NCI-H2081 treated with DMSO at 0.1 percent for 48 hours (cell line): ENCODE measurements at regions not wholly inside any gene's neighbourhood (a gene's known extent, or its start where the extent isn't known, plus 50 kb on each side); places are given as distances from the start of the nearest gene placed in this dataset.

Source experiments
- DNase-seq: peaks from one replicate; lab custom pipeline; 2025; lab: John Stamatoyannopoulos, UW

DNA sequence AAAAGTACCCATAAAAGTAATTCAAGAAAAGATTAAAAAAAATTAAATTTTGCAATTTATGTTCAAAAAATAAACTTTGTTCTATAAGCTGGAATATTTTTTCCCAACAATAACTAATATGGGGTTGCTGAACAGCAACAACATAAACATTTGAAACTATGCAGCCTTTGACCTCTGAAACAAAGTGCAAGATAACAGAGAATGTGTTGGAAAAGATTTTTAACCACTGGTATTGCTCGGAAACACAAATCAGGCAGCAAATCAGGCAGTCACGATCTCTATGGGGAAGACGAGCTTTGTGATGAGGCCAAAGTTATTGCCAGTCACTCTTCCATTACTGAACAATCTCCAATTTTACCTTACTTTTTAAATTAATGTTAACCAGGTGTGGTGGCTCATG lies 332.1 kb downstream of the PABPC4L start:
- DNase-seq = no peak

DNA sequence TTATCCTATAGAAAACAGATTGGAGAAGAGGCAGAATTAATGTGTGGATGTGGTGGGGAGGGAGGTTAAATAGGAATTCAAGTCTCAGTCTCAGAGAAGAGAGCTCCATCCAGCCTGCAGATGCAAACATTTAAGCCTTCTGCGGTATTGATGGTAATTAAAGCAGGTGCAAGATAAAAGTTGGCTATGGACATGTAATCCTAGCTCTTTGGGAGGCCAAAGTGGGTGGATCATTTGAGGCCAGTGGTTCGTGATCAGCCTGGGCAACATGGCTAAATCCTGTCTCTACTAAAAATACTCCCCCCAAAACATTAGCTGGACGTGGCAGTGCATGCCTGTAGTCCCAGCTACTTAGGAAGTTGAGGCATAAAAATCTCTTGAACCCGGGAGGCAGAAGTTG lies 332.7 kb downstream of the PABPC4L start:
- DNase-seq = no peak

DNA sequence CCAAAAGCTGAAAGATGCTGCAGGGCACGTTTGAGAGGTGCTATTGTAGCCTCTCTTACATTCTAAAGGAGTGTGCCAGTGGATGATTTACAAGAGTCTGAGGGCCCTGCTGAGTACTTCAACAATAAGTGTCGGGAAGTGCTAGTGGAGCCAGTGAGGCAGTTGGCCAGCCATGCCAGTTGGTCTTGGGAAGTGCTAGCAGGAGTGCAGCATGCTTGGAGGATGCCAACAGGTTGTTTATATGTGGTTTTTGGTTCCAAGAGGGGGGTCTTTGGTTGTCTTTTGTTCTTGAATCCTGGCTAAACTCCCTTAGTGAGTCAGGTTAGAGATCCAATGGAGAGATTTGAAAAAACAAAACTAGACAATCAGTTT lies 335.3 kb downstream of the PABPC4L start:
- DNase-seq = no peak

DNA sequence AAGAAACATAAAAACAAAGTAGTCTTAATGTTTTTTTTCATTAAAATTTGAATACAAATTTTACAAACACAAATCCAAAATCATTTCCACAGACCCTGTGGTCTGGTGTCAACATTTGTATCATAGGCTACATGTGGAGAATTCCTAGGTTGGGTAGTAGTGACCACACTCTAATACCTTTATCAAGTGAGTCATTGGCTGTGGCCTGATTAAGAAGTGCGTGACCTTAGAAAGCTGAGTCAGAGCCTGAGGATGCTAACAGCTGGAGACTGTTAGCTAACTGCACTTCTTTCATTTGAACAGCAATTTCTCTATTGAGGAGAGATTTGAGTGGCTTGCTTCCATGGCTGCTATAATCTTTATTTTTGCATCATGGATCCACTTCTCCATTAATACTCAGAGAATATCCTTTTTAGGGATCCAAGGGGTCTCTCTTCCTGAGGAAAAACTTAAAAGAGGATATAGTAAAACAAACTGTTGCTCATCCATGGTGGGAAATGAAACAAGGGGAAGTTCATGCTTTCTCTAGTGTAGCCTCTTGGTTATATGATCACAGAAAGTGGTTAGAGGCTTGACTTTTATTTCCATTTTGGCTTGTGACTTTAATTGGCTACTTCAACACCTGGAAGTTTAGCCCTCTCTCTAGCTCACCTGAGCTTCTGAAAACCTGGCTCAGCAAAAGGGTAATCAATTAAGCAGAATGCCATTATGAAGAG lies 335.8 kb downstream of the PABPC4L start:
- DNase-seq = no peak

DNA sequence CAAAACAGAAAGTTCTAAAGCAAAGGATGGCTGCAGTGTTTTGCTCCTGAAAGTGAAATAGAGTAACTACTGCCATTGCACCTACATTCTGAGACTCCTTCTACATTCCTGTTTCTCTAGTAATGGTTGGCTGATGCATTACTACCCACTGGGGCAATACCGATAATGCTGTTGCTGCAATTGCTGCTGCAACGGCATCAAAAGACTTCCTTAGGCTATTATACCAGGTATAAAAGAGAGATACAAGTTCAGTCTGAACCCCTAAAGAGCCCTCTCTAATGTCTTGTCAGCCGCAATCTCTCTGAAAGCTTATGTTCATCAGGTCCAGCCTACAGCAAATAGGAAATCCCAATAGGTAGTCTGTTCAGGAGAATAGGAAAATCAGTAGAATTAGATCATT lies 338.4 kb downstream of the PABPC4L start:
- no peak for DNase-seq

DNA sequence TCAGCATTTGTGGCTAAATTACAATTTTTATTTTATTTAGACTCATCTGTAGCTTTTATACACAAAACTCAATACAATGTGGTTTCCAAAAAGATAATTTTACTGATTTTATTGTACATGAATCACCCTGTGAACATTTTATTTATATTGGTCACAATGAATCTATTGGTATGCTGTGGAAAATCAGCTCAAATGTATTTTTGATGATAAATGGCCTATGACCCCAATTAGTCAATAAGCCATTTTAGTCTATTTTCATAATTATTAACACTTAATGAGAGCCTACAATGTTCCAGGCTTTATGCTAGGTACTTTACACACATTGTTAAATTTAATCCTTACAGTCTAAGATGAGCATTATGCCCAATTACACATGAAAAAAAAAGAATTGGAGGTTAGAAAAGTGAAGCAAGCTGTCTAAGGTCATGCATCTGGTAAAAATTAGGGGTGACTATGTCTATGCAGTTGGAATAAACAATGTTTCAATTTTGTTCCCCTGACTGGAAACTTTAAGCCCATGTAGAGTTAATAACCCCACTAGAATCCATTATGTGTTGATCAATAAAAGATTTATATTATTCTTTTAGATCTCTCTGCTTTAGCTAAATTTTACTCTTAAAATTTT lies 344.7 kb downstream of the PABPC4L start:
- DNase-seq = no peak

DNA sequence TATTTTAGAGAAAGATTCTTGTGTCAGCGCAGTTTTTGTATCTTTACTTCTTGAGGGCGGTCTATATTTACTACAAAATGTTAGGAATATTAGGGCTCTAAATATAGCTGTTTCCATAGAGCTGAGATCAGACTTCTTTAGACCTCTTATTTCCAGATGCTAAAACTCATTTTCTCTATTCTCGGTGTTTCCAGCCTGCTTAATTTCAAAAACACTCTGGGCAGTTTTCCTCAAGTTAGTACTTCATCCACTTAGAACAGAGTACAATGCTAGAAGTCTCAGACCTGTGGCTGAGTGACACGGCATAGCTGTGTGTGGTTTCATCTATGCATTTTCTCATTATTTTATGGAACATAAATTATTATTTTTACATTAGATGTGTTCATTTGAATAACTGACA lies 346.6 kb downstream of the PABPC4L start:
- DNase-seq = no peak

DNA sequence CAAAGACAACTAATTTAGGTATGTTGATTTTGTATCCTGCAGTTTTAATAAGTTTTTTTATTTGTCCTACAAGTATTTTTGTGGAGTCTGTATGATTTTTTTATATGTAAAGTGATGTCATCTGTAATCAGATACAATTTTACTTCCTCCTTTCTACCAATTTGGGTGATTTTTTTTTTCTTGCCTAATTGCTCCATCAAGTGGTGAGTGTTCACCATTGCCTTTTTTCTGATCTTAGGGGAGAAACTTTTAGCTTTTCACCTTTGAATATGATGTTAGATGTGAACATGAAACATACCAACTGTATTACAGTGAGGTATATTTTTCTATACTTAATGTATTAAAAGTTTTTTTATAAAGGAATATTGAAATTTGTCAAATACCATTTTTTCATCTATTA lies 362.3 kb downstream of the PABPC4L start:
- DNase-seq = no peak

DNA sequence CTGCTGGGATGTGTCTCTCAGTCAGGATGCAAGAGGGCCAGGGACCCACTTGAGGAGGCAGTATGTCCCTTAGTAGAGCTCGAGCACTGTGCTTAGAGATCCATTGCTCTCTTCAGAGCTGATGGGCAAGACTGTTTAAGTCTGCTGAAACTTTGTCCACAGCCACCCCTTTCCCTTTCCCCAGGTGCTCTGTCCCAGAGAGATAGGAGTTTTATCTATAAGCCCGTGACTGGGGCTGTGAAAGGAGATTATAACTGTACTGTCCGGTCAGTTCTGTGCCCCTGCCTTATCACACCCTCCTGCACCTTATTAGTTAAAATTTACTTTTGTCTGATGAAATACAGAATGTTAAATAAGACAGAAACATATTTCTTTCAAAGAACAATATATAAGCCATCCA lies 378.4 kb downstream of the PABPC4L start:
- no peak for DNase-seq

DNA sequence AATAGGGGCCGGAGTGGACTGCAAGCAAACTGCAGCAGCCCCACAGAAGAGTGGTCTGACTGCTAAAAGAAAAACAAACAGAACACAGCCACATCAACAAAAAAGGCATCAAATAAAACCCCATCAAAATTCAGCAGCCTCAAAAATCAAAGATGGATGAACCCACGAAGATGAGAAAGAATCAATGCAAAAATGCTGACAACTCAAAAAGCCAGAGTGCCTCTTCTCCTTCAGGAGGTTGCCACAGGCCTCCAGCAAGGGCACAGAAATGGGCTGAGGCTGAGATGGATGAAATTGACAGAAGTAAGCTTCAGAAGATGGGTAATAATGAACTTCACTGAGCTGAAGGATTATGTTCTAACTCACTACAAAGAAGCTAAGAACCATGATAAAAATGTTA lies 388.6 kb downstream of the PABPC4L start:
- DNase-seq = no peak

DNA sequence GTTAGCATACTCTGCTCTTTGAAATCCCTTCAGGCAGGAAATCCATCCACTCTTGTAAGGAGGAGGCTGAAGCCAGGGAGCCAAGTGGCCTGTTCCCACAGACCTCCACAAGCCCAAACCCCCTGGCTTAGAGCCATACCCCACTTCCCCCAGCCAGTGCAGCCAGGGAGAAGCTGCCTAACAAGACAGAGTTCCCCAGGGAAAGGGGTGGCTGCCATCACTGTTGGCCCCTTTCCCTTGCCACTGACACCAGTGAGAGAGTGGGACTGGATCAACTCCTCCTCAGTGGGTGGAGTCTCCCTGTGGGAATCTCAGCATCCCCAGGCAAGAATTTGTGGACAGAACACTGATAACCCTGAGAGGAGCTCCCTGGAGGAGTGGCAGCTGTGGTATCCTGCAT lies 389.4 kb downstream of the PABPC4L start:
- DNase-seq = no peak

DNA sequence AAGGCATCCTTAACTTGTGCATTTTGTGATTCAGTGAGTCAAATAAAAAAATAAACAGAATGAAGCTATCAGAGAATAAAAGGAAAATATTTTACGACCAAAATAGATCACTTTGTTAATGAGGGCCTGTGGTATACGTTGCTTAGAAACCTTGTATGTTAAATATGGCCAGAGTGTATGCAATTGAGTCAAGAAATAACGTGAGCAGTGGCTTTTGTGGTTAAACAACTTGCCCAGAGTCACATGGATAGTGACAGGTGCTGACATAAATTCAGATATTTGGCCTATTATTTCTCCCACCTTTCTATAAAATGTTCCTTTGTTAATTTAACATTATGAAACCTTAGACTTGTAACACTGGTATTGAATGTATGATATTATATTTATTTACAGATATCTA lies 393.4 kb downstream of the PABPC4L start:
- DNase-seq = no peak

DNA sequence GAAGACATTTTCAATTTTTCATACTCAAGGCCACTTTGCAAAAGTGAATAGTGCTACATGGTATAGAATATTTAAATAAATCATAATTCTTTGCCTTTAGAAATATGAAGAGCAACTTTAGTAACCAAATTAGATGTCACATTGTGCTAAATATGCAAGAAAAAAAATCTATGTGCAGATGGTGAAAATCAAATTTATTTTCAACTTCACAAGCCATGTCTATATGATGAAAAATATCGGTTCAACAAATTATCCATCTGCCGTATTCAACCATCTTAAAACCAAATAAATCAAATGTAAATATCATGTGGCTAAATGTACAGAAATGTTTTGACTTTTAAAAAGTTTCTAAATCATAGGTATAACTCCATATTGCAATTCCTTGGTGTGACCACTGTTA lies 398.2 kb downstream of the PABPC4L start:
- DNase-seq = no peak

DNA sequence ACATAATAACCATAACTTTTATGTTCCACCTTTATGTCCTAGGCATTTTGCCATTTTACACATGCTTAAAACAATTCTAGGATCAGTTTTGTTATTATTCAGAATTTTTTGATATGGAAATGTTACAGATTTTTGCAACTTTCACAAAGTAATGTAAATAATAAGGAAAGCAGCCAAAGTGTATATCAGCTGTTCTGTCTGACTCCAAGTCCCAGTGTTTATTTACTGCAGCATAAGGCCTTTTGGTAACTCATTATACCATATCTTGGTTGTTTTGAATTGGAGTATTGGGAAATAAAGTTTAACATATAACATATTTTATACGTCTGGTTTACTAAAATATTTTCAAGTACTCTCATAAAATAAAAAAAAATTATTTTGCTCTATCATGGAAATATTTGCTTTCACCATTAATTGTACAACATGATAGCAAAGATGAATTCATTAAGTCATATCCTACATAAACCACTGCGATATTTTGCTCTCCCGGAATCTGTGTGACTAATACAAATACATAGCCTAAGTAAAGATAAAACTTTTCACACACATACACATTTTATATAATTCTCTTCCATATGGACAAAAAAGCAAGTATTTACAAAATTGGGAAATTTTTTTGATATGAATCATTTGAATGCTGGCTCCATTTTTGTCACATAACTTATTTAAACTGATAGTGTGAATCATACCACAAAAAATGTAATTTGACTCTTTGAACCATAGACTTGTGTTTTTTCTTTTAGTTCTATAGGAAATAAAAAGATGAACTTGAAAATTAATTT lies 399.0 kb downstream of the PABPC4L start:
- no peak for DNase-seq

DNA sequence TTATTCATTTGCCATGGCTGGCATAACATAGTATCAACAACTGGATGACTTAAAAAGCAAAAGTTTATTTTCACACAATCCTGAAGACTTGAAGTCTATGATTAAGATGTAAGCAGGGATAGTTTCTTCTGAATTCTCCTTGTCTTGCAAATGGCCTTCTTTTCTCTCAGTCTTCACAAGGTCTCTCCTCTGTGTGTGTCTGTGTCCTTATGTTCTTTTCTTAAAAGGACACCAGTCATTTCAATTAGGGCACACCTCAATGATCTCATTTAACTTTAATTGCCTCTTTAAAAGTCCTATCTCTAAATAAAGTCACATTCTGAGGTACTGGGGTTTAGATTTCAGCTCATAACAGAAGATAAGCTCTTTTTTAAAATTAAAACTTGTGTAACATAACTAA lies 399.7 kb downstream of the PABPC4L start:
- DNase-seq = no peak

DNA sequence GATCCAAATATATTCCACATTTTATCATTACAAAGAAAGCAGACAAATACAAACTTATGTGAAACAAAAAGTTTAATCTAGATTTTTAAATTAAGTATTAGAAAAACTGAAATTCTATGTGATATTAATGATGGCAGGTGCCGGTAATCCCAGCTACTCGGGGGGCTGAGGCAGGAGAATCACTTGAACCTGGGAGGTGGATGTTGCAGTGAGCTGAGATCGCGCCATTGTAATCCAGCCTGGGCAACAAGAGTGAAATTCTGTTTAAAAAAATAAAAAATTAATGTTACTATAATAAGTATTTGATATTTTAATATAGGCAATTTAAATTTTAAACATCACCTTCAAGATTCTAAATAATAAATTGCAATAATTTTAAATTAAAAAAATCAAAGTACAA lies 400.6 kb downstream of the PABPC4L start:
- no peak for DNase-seq

DNA sequence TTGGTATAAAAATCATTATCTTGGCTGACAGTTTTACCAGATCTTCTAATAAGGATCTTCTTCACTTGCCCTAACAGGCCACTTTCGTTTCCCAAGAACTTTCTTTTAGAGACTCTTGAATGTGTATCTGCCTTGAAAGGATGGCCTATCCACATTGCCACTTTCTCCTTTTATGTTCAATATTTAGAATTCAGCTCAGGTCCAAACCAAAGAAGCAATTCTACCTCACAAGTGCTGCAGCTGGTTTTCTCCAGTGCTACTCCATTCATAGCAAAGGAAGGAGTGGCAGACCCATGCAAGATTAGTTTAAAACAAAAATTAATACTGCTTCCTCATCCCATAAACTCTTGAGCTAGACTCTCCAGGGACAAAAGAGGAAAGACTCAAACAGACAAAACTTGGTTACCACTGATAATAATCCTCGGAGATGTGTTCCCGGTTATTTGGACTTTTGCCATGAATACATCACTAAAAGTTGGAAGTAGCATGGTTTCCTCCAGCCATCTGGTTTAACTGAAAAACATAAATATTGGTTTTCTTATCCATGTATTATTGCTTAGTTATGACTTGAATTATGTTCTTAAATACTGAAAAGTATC lies 401.8 kb downstream of the PABPC4L start:
- no peak for DNase-seq

DNA sequence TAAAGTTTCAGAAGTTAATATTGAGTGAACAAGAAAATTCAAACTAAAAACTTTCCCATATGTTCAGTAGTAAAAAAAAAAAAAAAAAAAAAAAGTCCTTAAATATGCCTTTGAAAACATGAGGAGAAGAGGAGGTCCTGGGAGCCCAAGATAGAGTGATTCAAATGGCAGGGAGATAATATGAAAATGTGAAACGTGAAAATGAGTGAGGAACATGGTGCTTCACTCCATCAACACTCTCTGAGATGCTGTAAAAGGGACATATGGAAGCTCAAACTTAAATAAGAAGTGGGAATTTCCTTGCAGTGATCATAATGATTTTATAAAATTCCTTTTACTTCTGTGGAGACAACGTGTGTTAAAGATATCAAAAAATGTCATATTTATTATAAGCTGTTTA lies 423.9 kb downstream of the PABPC4L start:
- no peak for DNase-seq

DNA sequence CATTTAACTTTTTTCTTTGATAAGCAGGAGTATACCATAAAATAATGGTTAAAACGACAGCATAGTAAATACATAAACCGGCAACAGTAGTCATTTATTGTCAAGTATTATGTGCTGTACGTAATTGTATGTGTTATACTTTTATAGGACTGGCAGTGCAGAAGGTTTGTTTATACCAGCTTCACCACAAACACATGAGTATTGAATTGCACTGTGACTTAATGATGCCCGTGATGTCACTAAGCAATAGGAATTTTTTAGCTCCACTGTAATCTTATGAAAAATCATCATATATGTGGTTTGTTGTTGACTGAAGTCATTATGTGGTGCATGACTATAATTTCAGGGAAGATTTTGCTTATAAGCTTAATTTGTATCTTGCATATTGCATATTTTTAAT lies 424.6 kb downstream of the PABPC4L start:
- DNase-seq = no peak

DNA sequence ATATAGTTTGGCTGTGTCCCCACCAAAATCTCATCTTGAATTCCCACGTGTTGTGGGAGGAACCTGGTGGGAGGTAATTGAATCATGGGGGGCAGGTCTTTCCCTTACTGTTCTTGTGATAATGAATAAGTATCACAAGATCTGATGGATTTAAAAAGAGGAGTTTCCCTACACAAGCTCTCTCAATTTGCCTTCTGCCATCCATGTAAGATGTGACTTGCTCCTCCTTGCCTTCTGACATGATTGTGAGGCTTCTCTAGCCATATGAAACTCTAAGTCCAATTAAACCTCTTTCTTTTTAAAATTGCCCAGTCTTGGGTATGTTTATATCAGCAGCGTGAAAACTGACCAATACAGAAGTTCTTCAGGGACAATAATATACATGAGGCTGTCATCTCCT lies 425.1 kb downstream of the PABPC4L start:
- DNase-seq = no peak

DNA sequence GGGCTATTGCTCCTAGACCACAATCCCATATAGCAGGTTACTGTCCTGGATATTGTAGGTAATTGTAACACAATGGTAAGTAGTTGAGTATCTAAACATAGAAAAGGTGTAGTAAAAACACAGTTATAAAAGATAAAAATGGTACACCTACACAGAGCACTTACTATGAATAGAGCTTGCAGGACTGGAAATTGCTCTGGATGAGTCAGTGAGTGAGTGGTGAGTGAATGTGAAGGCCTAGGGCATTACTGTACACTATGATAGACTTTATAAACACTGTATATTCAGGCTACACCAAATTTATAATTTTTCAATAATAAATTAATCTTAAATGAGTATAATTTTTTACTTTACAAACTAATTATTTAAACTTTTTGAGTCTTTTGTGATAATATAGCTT lies 425.7 kb downstream of the PABPC4L start:
- DNase-seq = no peak

DNA sequence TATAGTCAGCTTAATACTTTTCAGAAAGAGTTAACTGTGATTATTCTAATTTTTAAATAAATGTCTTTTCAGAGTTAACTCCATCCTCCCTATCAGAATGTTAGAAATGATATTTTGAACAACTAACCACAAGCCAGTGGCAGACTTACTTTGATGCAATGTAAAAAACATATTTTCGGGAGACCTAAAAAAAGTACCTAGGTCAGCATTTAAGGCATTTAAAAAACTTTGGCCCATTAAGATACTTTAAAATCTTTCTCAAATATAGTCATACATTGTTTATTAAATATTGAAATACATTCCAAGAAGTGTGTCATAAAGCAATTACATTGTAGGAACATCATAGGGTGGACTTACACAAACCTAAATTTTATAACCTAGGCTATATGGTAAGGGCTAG lies 426.1 kb downstream of the PABPC4L start:
- DNase-seq = no peak

DNA sequence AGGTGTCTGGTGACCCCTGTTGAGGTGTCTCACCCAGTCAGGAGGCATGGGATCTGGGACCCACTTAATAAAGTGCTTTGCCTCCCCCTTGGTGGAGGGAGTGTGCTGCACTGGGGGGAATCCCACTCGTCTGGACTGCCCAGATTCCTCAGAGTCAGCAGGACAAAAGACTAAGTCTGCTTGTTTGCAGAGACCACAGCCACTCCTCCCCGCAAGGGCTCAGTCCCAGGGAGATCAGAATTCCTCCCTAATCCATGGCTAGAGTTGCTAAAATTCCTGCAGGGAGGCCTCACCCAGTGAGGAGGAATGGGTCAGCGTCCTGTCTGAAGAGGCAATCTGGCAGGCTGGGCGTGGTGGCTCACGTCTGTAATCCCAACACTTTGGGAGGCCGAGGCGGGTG lies 442.2 kb downstream of the PABPC4L start:
- no peak for DNase-seq
